IMR-90 (cell line): ENCODE measurements at regions not wholly inside any gene's neighbourhood (a gene's known extent, or its start where the extent isn't known, plus 50 kb on each side); places are given as distances from the start of the nearest gene placed in this dataset.

ENCODE experiments used
- ATAC-seq: fragments of 200-7000 bp; cut with Tn5 transposase; 2 replicates; pipeline ENCODE4 v1.9.1; 2020; ENCODE audit warnings: low read depth, mild to moderate bottlenecking, moderate library complexity
- BruUV-seq: library from RNA; stranded (reverse); fragments of 400-500 nt; replicated peaks from 2 replicates; lab custom pipeline; 2021; lab: Mats Ljungman, UMichigan
- CTCF ChIA-PET: fragments of 300-600 bp; formaldehyde crosslinking; extraction: SDS; loops from one replicate; lab custom pipeline; 2021; ENCODE audit warnings: antibody characterized with exemption; lab: Yijun Ruan, JAX
- POLR2A ChIA-PET: fragments of 300-600 bp; sonication (Branson Sonifier 250); formaldehyde crosslinking; loops from one replicate; lab custom pipeline; 2022; ENCODE audit warnings: antibody characterized with exemption; ENCODE audit not compliant: unreplicated experiment; lab: Charles Lee
- DNase-seq: peaks from one replicate; pipeline ENCODE4 v3.0.0; 2013
- H2AFZ ChIP-seq: replicated peaks from 2 replicates; pipeline ENCODE3; 2013; ENCODE audit warnings: low read length, mild to moderate bottlenecking; ENCODE audit not compliant: poor library complexity
- H2AK5ac ChIP-seq: 2 replicates; pipeline ENCODE4 v1.6.1; 2013; ENCODE audit warnings: low read depth, low read length, inconsistent platforms
- H2AK9ac ChIP-seq: replicated peaks from 2 replicates; pipeline ENCODE3; 2013; ENCODE audit warnings: mild to moderate bottlenecking, low read depth, low read length, moderate library complexity; ENCODE audit not compliant: poor library complexity
- H2BK120ac ChIP-seq: 2 replicates; pipeline ENCODE4 v1.6.1; 2013; ENCODE audit warnings: low read depth, low read length, inconsistent platforms
- H2BK15ac ChIP-seq: 3 replicates; pipeline ENCODE4 v1.6.1; 2013; ENCODE audit warnings: low read depth, low read length, inconsistent platforms
- H2BK20ac ChIP-seq: 2 replicates; pipeline ENCODE4 v1.6.1; 2013; ENCODE audit warnings: low read depth, mild to moderate bottlenecking, inconsistent platforms, low read length, moderate library complexity
- H2BK5ac ChIP-seq: 2 replicates; pipeline ENCODE4 v1.6.1; 2013; ENCODE audit warnings: mild to moderate bottlenecking, low read depth, low read length, inconsistent platforms; ENCODE audit not compliant: poor library complexity, severe bottlenecking
- H3K14ac ChIP-seq: replicated peaks from 2 replicates; pipeline ENCODE4 v1.6.1; 2013; ENCODE audit warnings: low read depth, low read length, inconsistent platforms
- H3K18ac ChIP-seq: 2 replicates; pipeline ENCODE4 v1.6.1; 2013; ENCODE audit warnings: low read depth, low read length, control low read depth
- H3K23ac ChIP-seq: 2 replicates; pipeline ENCODE4 v1.6.1; 2013; ENCODE audit warnings: low read depth, low read length, inconsistent platforms
- H3K27ac ChIP-seq: 2 replicates; pipeline ENCODE4 v1.5.1; 2013; ENCODE audit warnings: mild to moderate bottlenecking, control low read depth, low read length; ENCODE audit not compliant: insufficient read depth
- H3K27me3 ChIP-seq: 2 replicates; pipeline ENCODE4 v1.6.1; 2013; ENCODE audit warnings: low read length; ENCODE audit not compliant: control insufficient read depth, insufficient read depth
- H3K36me3 ChIP-seq: 2 replicates; pipeline ENCODE4 v1.6.1; 2013; ENCODE audit warnings: low read length, mixed read lengths; ENCODE audit not compliant: control insufficient read depth, insufficient read depth
- H3K4ac ChIP-seq: 2 replicates; pipeline ENCODE4 v1.6.1; 2013; ENCODE audit warnings: low read depth, low read length, inconsistent platforms
- H3K4me1 ChIP-seq: 2 replicates; pipeline ENCODE4 v1.6.1; 2013; ENCODE audit warnings: low read length, mixed read lengths; ENCODE audit not compliant: control insufficient read depth, insufficient read depth
- H3K4me2 ChIP-seq: 2 replicates; pipeline ENCODE4 v1.6.1; 2013; ENCODE audit warnings: low read depth, mild to moderate bottlenecking, control low read depth, low read length, moderate library complexity
- H3K4me3 ChIP-seq: 2 replicates; pipeline ENCODE4 v1.5.1; 2013; ENCODE audit warnings: low read depth, mild to moderate bottlenecking, control low read depth, low read length, moderate library complexity; ENCODE audit not compliant: insufficient read depth
- H3K56ac ChIP-seq: 2 replicates; pipeline ENCODE4 v1.6.1; 2013; ENCODE audit warnings: low read length, inconsistent platforms; ENCODE audit not compliant: insufficient read depth; ENCODE audit errors: extremely low read depth
- H3K79me1 ChIP-seq, 2 experiments: 2 replicates each; pipeline ENCODE4 v1.6.1; 2013; ENCODE audit warnings: low read length in 2 of 2, inconsistent platforms in 1 of 2, low read depth in 1 of 2
- H3K9ac ChIP-seq: 2 replicates; pipeline ENCODE4 v1.6.1; 2013; ENCODE audit warnings: low read depth, low read length, control low read depth
- H3K9me1 ChIP-seq: 2 replicates; pipeline ENCODE4 v1.6.1; 2013; ENCODE audit warnings: low read length, inconsistent platforms; ENCODE audit not compliant: insufficient read depth
- H3K9me3 ChIP-seq: 2 replicates; pipeline ENCODE4 v1.6.1; 2013; ENCODE audit warnings: low read length; ENCODE audit not compliant: control insufficient read depth, insufficient read depth
- H4K20me1 ChIP-seq: 2 replicates; pipeline ENCODE4 v1.6.1; 2013; ENCODE audit warnings: low read length, inconsistent platforms; ENCODE audit not compliant: insufficient read depth
- H4K5ac ChIP-seq: 2 replicates; pipeline ENCODE4 v1.6.1; 2013; ENCODE audit warnings: mild to moderate bottlenecking, low read depth, low read length, control low read depth
- H4K8ac ChIP-seq, 2 experiments: 2 replicates each; pipeline ENCODE4 v1.6.1; 2013; ENCODE audit warnings: low read depth in 2 of 2, low read length in 2 of 2, control low read depth in 1 of 2, inconsistent platforms in 1 of 2
- H4K91ac ChIP-seq: 2 replicates; pipeline ENCODE4 v1.6.1; 2013; ENCODE audit warnings: low read depth, low read length, inconsistent platforms; ENCODE audit not compliant: insufficient read depth
- CEBPB ChIP-seq: IDR thresholded peaks from 2 replicates; pipeline ENCODE4 v1.6.1; 2012; ENCODE audit warnings: low read depth, low read length, improper control_type of control experiment
- CHD1 ChIP-seq: IDR thresholded peaks from 2 replicates; pipeline ENCODE4 v1.6.1; 2012; ENCODE audit warnings: low read depth, low read length, improper control_type of control experiment
- ELK1 ChIP-seq: fragments of 150-350 bp; IDR thresholded peaks from 2 replicates; pipeline ENCODE4 v1.6.1; 2016; ENCODE audit warnings: low read depth, mild to moderate bottlenecking, low read length, moderate library complexity, borderline replicate concordance
- FOS ChIP-seq: fragments of 150-350 bp; IDR thresholded peaks from 2 replicates; pipeline ENCODE4 v1.6.1; 2016; ENCODE audit warnings: low read depth, low read length
- MAFK ChIP-seq: IDR thresholded peaks from 2 replicates; pipeline ENCODE4 v1.6.1; 2012; ENCODE audit warnings: low read depth, low read length, improper control_type of control experiment
- MAZ ChIP-seq: IDR thresholded peaks from 2 replicates; pipeline ENCODE4 v1.6.1; 2012; ENCODE audit warnings: low read depth, mild to moderate bottlenecking, low read length, improper control_type of control experiment, moderate library complexity, borderline replicate concordance
- NFE2L2 ChIP-seq: fragments of 150-350 bp; IDR thresholded peaks from 2 replicates; pipeline ENCODE4 v1.6.1; 2016; ENCODE audit warnings: low read depth, mild to moderate bottlenecking, low read length
- RAD21 ChIP-seq: IDR thresholded peaks from 2 replicates; pipeline ENCODE4 v1.6.1; 2012; ENCODE audit warnings: low read length, improper control_type of control experiment
- WGBS, 2 experiments: methylation state at CpG; one replicate each; pipeline versions ENCODE4 v1.1.5 to v1.1.7; 2013; ENCODE audit warnings: missing lambda C conversion rate in 2 of 2; ENCODE audit not compliant: insufficient read length in 1 of 2; ENCODE audit errors: extremely low coverage in 2 of 2; 5-methylcytosine and 5-hydroxymethylcytosine counted together
- dilution Hi-C: fragments of 300-500 bp; cut with HindIII; formaldehyde crosslinking; loops from one replicate; pipeline ENCODE4 v1.14.3; 2018; ENCODE audit warnings: low sequenced_read_pairs; ENCODE audit not compliant: unreplicated experiment
- in situ Hi-C: fragments of 300-500 bp; cut with MboI; formaldehyde crosslinking; loops from 3 replicates; pipeline ENCODE4 v1.14.3; 2019; ENCODE audit warnings: low sequenced_read_pairs, inconsistent platforms, mixed read lengths
- intact Hi-C: fragments of 100-400 bp; cut with micrococcal nuclease; formaldehyde crosslinking; loops from 2 replicates; pipeline ENCODE4 v1.10.0; 2022

DNA sequence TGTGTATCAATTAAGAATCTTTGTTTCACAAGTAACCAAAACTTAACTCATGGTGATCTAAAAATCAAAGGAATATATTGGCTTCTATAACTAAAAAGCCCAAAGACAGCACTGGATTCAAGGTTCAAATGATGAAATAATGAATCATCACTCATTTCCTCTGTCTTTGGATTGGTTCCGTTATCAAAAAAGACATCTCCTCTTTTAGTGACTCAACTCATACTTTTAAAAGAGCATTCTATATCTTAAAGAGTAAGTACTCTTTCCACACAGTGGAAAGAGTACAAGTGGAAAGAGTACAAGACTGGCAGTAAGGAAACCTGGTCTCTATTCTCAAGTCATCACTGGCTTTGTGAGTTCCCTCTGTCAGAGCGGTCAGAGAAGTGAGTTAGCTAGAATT is 141.4 kb upstream of the NMUR2 start:
- H4K5ac ChIP-seq: no peak overlapping the region
- no peaks in the 10 kb centered on the region for H3K27me3 ChIP-seq
- no peaks in the 10 kb centered on the region for H4K20me1 ChIP-seq
- no peak overlapping the region for H2AFZ ChIP-seq
- H2AK9ac ChIP-seq: no peak overlapping the region
- no peak overlapping the region for H3K23ac ChIP-seq
- no peak overlapping the region for H3K4me3 ChIP-seq
- no peak overlapping the region for H2BK120ac ChIP-seq
- ChIA-PET CTCF (no interaction called here), POLR2A (no interaction called here)
- H3K56ac ChIP-seq: no peak overlapping the region
- H4K91ac ChIP-seq: no peak overlapping the region
- DNase-seq (no peak), ATAC-seq (no peak)
- no peak overlapping the region for H3K4me2 ChIP-seq
- in situ Hi-C loops (no loop called here), dilution Hi-C loops (no loop called here), intact Hi-C loops (no loop called here)
- H3K9ac ChIP-seq: no peak overlapping the region
- no peak overlapping the region for H3K14ac ChIP-seq
- no TSS peak for BruUV-seq
- no peaks in the 10 kb centered on the region for H3K36me3 ChIP-seq
- whole genome bisulfite sequencing, 2 experiments: no CpG with 5 or more reads among the region's 2 CpGs
- no peak overlapping the region for H3K18ac ChIP-seq
- no peaks in the 10 kb centered on the region for H3K79me1 ChIP-seq
- H3K9me1 ChIP-seq: no peaks in the 10 kb centered on the region
- no peak overlapping the region for H2AK5ac ChIP-seq
- TF ChIP-seq MAFK (no peak), FOS (no peak), ELK1 (no peak), CHD1 (no peak), MAZ (no peak), NFE2L2 (no peak), RAD21 (no peak), CEBPB (no peak)
- H2BK20ac ChIP-seq: no peak overlapping the region
- H3K4me1 ChIP-seq: no peaks in the 10 kb centered on the region
- H4K8ac ChIP-seq: no peak overlapping the region
- H3K9me3 ChIP-seq: 0 out of 2 replicates have a peak, but pooled peaks cover 2% of the 10 kb centered on the region
- no peak overlapping the region for H3K27ac ChIP-seq
- no peak overlapping the region for H2BK5ac ChIP-seq
- H2BK15ac ChIP-seq: no peak overlapping the region
- H3K4ac ChIP-seq: no peak overlapping the region
